WI38 (cell line): ENCODE measurements at regions not wholly inside any gene's neighbourhood (a gene's known extent, or its start where the extent isn't known, plus 50 kb on each side); places are given as distances from the start of the nearest gene placed in this dataset.
"Not testable (repeated sequence)": the region's sequence is repeated elsewhere in the genome, so short reads cannot be mapped to it uniquely, and the experiment has no call there.

Experiments
- H3K4me3 ChIP-seq: 2 replicates; pipeline ENCODE4 v1.5.1; 2011; ENCODE audit warnings: low read depth, mild to moderate bottlenecking, control low read depth, low read length
- TF ChIP-seq, protein P1 (sequence below): IDR thresholded peaks from 2 replicates; pipeline ENCODE4 v1.5.1; 2012; ENCODE audit warnings: low read depth, mild to moderate bottlenecking, control low read depth, low read length

- TF ChIP-seq, protein P1, sequence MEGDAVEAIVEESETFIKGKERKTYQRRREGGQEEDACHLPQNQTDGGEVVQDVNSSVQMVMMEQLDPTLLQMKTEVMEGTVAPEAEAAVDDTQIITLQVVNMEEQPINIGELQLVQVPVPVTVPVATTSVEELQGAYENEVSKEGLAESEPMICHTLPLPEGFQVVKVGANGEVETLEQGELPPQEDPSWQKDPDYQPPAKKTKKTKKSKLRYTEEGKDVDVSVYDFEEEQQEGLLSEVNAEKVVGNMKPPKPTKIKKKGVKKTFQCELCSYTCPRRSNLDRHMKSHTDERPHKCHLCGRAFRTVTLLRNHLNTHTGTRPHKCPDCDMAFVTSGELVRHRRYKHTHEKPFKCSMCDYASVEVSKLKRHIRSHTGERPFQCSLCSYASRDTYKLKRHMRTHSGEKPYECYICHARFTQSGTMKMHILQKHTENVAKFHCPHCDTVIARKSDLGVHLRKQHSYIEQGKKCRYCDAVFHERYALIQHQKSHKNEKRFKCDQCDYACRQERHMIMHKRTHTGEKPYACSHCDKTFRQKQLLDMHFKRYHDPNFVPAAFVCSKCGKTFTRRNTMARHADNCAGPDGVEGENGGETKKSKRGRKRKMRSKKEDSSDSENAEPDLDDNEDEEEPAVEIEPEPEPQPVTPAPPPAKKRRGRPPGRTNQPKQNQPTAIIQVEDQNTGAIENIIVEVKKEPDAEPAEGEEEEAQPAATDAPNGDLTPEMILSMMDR: no peak
Observed at GRCh38 chr6:40879169-40879568, 159.9 kb downstream of the UNC5CL start.

GRCh38 chr6:40877362-40877761 lies 161.7 kb downstream of the UNC5CL start:
- no peak overlapping the region for H3K4me3 ChIP-seq
- TF ChIP-seq, protein P1: no peak

More at GRCh38 chr6:40879169-40879568, 159.9 kb downstream of the UNC5CL start:
- H3K4me3 ChIP-seq: no peak overlapping the region

DNA sequence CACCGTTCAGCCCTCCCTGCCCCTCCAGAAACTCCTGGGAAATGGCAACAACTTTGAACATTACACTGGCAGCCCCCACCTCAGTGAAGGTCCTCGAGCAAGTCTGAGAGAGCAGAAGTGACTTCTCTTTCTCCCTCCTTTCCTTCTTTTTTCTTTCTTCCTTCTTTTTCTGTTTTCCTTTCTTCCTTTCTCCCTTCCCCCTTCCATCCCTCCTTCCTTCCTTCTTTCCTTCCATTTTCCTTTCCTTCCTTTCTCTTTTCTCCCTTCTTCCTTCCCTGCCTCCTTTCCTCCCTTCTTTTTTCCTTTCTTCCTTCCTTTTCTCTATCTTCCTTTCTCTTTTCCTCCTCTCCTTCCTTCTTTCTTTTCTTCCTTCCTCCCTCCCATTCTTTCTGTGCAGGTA lies 162.7 kb downstream of the UNC5CL start:
- TF ChIP-seq, protein P1: no peak
- H3K4me3 ChIP-seq: no peak overlapping the region

DNA sequence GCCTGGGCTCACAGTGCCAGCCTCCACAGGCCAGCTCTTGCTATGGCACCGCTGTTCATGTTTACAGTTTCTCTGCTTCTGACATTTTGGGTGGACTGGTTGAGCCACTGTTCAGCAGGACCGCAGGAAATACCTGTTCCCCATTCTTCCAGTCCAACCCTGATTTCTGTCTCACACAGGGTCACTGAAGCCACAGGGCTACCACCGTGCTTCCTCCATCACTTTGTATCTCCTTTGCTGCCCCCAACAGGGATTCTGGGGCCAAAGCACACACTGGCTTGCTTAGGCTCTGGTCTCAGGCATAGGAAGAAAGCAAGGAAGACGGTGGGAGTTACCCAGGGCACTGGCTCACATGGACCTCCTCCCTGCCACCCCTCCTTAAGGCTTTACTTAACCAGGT lies 164.5 kb downstream of the UNC5CL start:
- no peak overlapping the region for H3K4me3 ChIP-seq
- TF ChIP-seq, protein P1: no peak

DNA sequence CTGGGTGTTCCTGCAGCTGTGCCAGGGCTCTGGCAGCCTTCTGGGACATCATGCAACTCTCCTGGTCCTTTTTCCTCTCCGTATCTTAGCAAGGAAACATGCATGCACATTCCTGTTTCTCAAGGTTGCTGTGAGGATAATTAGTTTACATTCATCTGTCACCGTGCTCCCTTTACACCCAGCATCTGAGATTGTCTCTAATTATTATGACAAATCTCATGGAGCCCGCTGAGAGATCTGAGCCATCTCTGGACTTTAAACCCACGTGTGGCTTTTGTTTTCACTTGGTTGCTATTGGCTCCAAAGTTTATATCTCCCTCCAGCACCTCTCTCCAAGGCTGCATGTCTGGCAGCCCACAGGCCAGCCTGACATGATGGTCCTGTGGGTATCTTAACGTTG lies 167.6 kb downstream of the UNC5CL start:
- H3K4me3 ChIP-seq: no peak overlapping the region
- TF ChIP-seq, protein P1: no peak

DNA sequence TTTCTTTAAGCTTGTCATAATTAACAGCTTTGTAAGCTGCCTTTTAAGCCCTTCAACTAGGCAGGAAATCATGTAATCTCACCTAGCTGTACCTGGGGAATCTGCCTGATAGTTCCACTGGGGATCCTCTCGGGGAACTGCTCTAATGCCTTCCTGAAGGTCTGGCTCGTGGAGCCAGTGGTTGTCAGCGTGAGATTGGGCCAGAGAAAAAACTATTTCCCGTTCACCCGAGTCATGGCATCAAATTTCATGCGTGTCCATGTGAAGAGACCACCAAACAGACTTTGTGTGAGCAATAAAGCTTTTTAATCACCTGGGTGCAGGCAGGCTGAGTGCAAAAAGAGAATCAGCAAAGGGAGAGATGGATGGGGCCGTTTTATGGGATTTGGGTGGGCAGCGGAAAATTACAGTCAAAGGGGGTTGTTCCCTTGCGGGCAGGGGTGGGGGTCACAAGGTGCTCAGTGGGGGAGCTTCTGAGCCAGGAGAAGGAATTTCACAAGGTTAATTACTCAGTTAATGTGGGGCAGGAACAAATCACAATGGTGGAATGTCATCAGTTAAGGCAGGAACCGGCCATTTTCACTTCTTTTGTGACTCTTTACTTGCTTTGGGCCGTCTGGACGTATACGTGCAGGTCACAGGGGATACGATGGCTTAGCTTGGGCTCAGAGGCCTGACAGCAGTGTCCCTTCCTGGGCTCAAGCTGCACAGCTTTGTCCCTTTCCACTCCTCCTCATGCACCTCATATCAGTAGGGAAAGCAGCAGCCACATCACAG lies 170.7 kb downstream of the UNC5CL start:
- H3K4me3 ChIP-seq: not testable (repeated sequence)

- H3K4me3 ChIP-seq: not testable (repeated sequence)
Observed at GRCh38 chr6:40867527-40867926, 171.5 kb downstream of the UNC5CL start.

GRCh38 chr6:40865259-40865658 lies 173.8 kb downstream of the UNC5CL start:
- H3K4me3 ChIP-seq: not testable (repeated sequence)

- H3K4me3 ChIP-seq: no peak overlapping the region
- TF ChIP-seq, protein P1: no peak
Observed at GRCh38 chr6:40860443-40860842, 178.6 kb downstream of the UNC5CL start.
